NT2/D1 (cell line): ENCODE measurements at regions not wholly inside any gene's neighbourhood (a gene's known extent, or its start where the extent isn't known, plus 50 kb on each side); places are given as distances from the start of the nearest gene placed in this dataset.
"Not testable (repeated sequence)": the region's sequence is repeated elsewhere in the genome, so short reads cannot be mapped to it uniquely, and the experiment has no call there.

ENCODE experiments used
- YY1 ChIP-seq: IDR thresholded peaks from 2 replicates; pipeline ENCODE4 v1.6.1; 2011; ENCODE audit not compliant: insufficient read length, insufficient read depth
- ZNF274 ChIP-seq: IDR thresholded peaks from 2 replicates; pipeline ENCODE4 v1.6.1; 2011; ENCODE audit warnings: mild to moderate bottlenecking, low read depth, low read length

DNA sequence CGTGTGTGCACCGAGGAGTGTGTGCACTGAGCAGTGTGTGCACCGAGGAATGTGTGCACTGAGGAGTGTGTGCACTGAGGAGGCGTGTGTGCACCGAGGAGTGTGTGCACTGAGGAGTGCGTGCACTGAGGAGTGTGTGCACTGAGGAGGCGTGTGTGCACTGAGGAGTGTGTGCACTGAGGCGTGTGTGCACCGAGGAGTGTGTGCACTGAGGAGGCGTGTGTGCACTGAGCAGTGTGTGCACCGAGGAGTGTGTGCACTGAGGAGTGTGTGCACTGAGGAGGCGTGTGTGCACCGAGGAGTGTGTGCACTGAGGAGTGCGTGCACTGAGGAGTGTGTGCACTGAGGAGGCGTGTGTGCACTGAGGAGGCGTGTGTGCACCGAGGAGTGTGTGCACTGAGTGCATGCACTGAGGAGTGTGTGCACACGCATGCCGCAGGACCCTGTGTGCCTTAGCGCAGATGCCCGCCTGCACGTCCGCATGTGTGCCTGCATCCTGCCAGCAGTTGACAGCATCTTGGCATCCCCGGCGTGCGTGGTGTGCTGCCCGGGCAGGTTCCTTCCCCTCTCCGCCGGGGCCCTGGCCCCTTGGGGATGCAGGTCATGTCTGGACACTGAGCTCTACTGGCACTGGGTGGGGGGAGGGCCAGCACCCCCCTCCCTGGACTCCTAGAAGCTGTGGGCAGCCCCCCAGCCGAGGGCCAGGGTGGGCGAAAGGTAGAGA lies 55.6 kb upstream of the NOTCH1 start:
- TF ChIP-seq ZNF274, YY1: not testable (repeated sequence)
